HG03045 (cell line): ENCODE measurements at regions not wholly inside any gene's neighbourhood (a gene's known extent, or its start where the extent isn't known, plus 50 kb on each side); places are given as distances from the start of the nearest gene placed in this dataset.

ENCODE experiments used
- ATAC-seq: cut with Tn5 transposase; IDR thresholded peaks from one replicate; pipeline ENCODE4 v1.9.1; 2021; ENCODE audit warnings: mild to moderate bottlenecking, moderate library complexity; ENCODE audit not compliant: unreplicated experiment

GRCh38 chr10:108410236-108410635 lies 1245.7 kb upstream of the SORCS1 start:
- no peak for ATAC-seq

GRCh38 chr10:108409306-108409705 lies 1244.8 kb upstream of the SORCS1 start:
- no peak for ATAC-seq

GRCh38 chr10:108404155-108404554 lies 1239.6 kb upstream of the SORCS1 start:
- ATAC-seq = no peak

GRCh38 chr10:108399465-108399864 lies 1235.0 kb upstream of the SORCS1 start:
- no peak for ATAC-seq

- no peak for ATAC-seq
Measured at GRCh38 chr10:108393089-108393488, 1228.6 kb upstream of the SORCS1 start.

- ATAC-seq = no peak
Measured at GRCh38 chr10:108392286-108392685, 1227.8 kb upstream of the SORCS1 start.

GRCh38 chr10:108388706-108389105 lies 1224.2 kb upstream of the SORCS1 start:
- ATAC-seq = no peak

- ATAC-seq = no peak
Measured at GRCh38 chr10:108385963-108386362, 1221.5 kb upstream of the SORCS1 start.

GRCh38 chr10:108384378-108384777 lies 1219.9 kb upstream of the SORCS1 start:
- no peak for ATAC-seq

- no peak for ATAC-seq
Measured at GRCh38 chr10:108378779-108379178, 1214.3 kb upstream of the SORCS1 start.

GRCh38 chr10:108375691-108376090 lies 1211.2 kb upstream of the SORCS1 start:
- no peak for ATAC-seq

- ATAC-seq = no peak
Measured at GRCh38 chr10:108374991-108375390, 1210.5 kb upstream of the SORCS1 start.

GRCh38 chr10:108365541-108365940 lies 1201.0 kb upstream of the SORCS1 start:
- no peak for ATAC-seq

- no peak for ATAC-seq
Measured at GRCh38 chr10:108363576-108363975, 1199.1 kb upstream of the SORCS1 start.

- no peak for ATAC-seq
Measured at GRCh38 chr10:108362961-108363360, 1198.5 kb upstream of the SORCS1 start.

GRCh38 chr10:108362296-108362695 lies 1197.8 kb upstream of the SORCS1 start:
- ATAC-seq = no peak

GRCh38 chr10:108360187-108360586 lies 1195.7 kb upstream of the SORCS1 start:
- ATAC-seq = no peak

GRCh38 chr10:108358912-108359311 lies 1194.4 kb upstream of the SORCS1 start:
- ATAC-seq = peak; percentile 77

- ATAC-seq = no peak
Measured at GRCh38 chr10:108352771-108353170, 1188.3 kb upstream of the SORCS1 start.

- no peak for ATAC-seq
Measured at GRCh38 chr10:108348215-108348614, 1183.7 kb upstream of the SORCS1 start.

GRCh38 chr10:108346066-108346465 lies 1181.6 kb upstream of the SORCS1 start:
- no peak for ATAC-seq

- ATAC-seq = no peak
Measured at GRCh38 chr10:108338146-108338545, 1173.6 kb upstream of the SORCS1 start.

- ATAC-seq = no peak
Measured at GRCh38 chr10:108336836-108337235, 1172.3 kb upstream of the SORCS1 start.

GRCh38 chr10:108327706-108328105 lies 1163.2 kb upstream of the SORCS1 start:
- no peak for ATAC-seq
